ENCODE measurements at regions not wholly inside any gene's neighbourhood (a gene's known extent, or its start where the extent isn't known, plus 50 kb on each side); places are given as distances from the start of the nearest gene placed in this dataset.

GRCh38 chr20:1838556-1839279, 56.5 kb upstream of the SIRPA start:
- no peaks in the 10 kb centered on the region for H3K27me3 ChIP-seq (replicated peaks in 2 of 5; ENCODE audit: control insufficient read depth in 4 of 5, insufficient read depth in 5 of 5, low read length in 4 of 5)
- ChIA-PET POLR2A (interaction anchor here (0.7 to 1.1 kb wide), 3 partner anchors 8 to 14 kb away, joined by 3 to 6 read pairs (median 3); no protein-coding TSS in a partner anchor), CTCF (interaction anchor here (0.8 to 1.3 kb wide), 3 partner anchors 14 to 32 kb away, joined by 3 to 4 read pairs (median 4); no protein-coding TSS in a partner anchor)
- no peaks in the 10 kb centered on the region for H3K36me3 ChIP-seq (ENCODE audit: control insufficient read depth in 4 of 4, insufficient read depth in 4 of 4, low read length in 3 of 4)
- WGBS (ENCODE audit: insufficient coverage) = 90% methylated on average over 6 of the region's 6 CpGs
- peaks cover 0 to 22% (median 0%) of the 10 kb centered on the region in 4 experiments for H3K4me1 ChIP-seq (ENCODE audit: control extremely low read depth in 1 of 4, control insufficient read depth in 4 of 4, insufficient read depth in 4 of 4, low read length in 3 of 4)
- H3K27ac ChIP-seq (ENCODE audit: insufficient read depth in 1 of 2, low read depth in 1 of 2, low read length in 2 of 2, poor library complexity in 1 of 2, severe bottlenecking in 2 of 2) = no peak overlapping the region
- DNase-seq = no peak
- no peak overlapping the region for H3K4me3 ChIP-seq (ENCODE audit: control insufficient read depth in 1 of 7, extremely low read depth in 1 of 7, insufficient read depth in 4 of 7, low read depth in 2 of 7, low read length in 6 of 7)
- no peaks in the 10 kb centered on the region for H3K9me3 ChIP-seq (ENCODE audit: control extremely low read depth in 1 of 5, control insufficient read depth in 4 of 5, insufficient read depth in 2 of 5, low read depth in 1 of 5, low read length in 4 of 5)

- POLR2A ChIA-PET = no interaction called here
Observed at GRCh38 chr20:1835186-1836035, 59.8 kb upstream of the SIRPA start.

GRCh38 chr20:1833728-1834726, 61.2 kb upstream of the SIRPA start:
- Histone ChIP-seq H3K4me3 (ENCODE audit: control insufficient read depth in 1 of 7, extremely low read depth in 1 of 7, insufficient read depth in 4 of 7, low read depth in 2 of 7, low read length in 6 of 7) (no peak overlapping the region), H3K36me3 (ENCODE audit: control insufficient read depth in 4 of 4, insufficient read depth in 4 of 4, low read length in 3 of 4) (no peaks in the 10 kb centered on the region), H3K9me3 (ENCODE audit: control extremely low read depth in 1 of 5, control insufficient read depth in 4 of 5, insufficient read depth in 2 of 5, low read depth in 1 of 5, low read length in 4 of 5) (no peaks in the 10 kb centered on the region), H3K4me1 (ENCODE audit: control extremely low read depth in 1 of 4, control insufficient read depth in 4 of 4, insufficient read depth in 4 of 4, low read length in 3 of 4) (peaks cover 0 to 19% (median 0%) of the 10 kb centered on the region in 4 experiments), H3K27ac (ENCODE audit: insufficient read depth in 1 of 2, low read depth in 1 of 2, low read length in 2 of 2, poor library complexity in 1 of 2, severe bottlenecking in 2 of 2) (no peak overlapping the region), H3K27me3 (replicated peaks in 2 of 5; ENCODE audit: control insufficient read depth in 4 of 5, insufficient read depth in 5 of 5, low read length in 4 of 5) (no peaks in the 10 kb centered on the region)
- ChIA-PET POLR2A (interaction anchor here (0.6 kb wide), 1 partner anchor 9 kb away, joined by 3 read pairs; no protein-coding TSS in a partner anchor), CTCF (interaction anchor here (0.9 kb wide), 1 partner anchor 21 kb away, joined by 3 read pairs; no protein-coding TSS in a partner anchor)
- DNase-seq = no peak
- 81% methylated on average over 4 of the region's 4 CpGs for WGBS (ENCODE audit: insufficient coverage)

More at GRCh38 chr20:1835186-1836035, 59.8 kb upstream of the SIRPA start:
- Histone ChIP-seq H3K36me3 (ENCODE audit: control insufficient read depth in 4 of 4, insufficient read depth in 4 of 4, low read length in 3 of 4) (no peaks in the 10 kb centered on the region), H3K9me3 (ENCODE audit: control extremely low read depth in 1 of 5, control insufficient read depth in 4 of 5, insufficient read depth in 2 of 5, low read depth in 1 of 5, low read length in 4 of 5) (no peaks in the 10 kb centered on the region), H3K27me3 (replicated peaks in 2 of 5; ENCODE audit: control insufficient read depth in 4 of 5, insufficient read depth in 5 of 5, low read length in 4 of 5) (no peaks in the 10 kb centered on the region), H3K4me3 (ENCODE audit: control insufficient read depth in 1 of 7, extremely low read depth in 1 of 7, insufficient read depth in 4 of 7, low read depth in 2 of 7, low read length in 6 of 7) (no peak overlapping the region), H3K4me1 (ENCODE audit: control extremely low read depth in 1 of 4, control insufficient read depth in 4 of 4, insufficient read depth in 4 of 4, low read length in 3 of 4) (peaks cover 0 to 23% (median 0%) of the 10 kb centered on the region in 4 experiments), H3K27ac (ENCODE audit: insufficient read depth in 1 of 2, low read depth in 1 of 2, low read length in 2 of 2, poor library complexity in 1 of 2, severe bottlenecking in 2 of 2) (no peak overlapping the region)
- WGBS (ENCODE audit: insufficient coverage) = 92% methylated on average over 16 of the region's 16 CpGs
- CTCF ChIA-PET = interaction anchor here (0.9 kb wide), 1 partner anchor 32 kb away, joined by 3 read pairs; no protein-coding TSS in a partner anchor
- DNase-seq = no peak

GRCh38 chr20:1833216-1833615, 62.0 kb upstream of the SIRPA start:
- CTCF ChIA-PET = interaction anchor here (0.9 to 1.0 kb wide), 2 partner anchors 13 to 22 kb away, joined by 3 read pairs; no protein-coding TSS in a partner anchor
- no peak overlapping the region for H3K27ac ChIP-seq (ENCODE audit: insufficient read depth in 1 of 2, low read depth in 1 of 2, low read length in 2 of 2, poor library complexity in 1 of 2, severe bottlenecking in 2 of 2)
- POLR2A ChIA-PET = interaction anchor here (0.6 kb wide), 1 partner anchor 10 kb away, joined by 3 read pairs; no protein-coding TSS in a partner anchor
- 98% methylated on average over 4 of the region's 4 CpGs for WGBS (ENCODE audit: insufficient coverage)
- H3K4me1 ChIP-seq (ENCODE audit: control extremely low read depth in 1 of 4, control insufficient read depth in 4 of 4, insufficient read depth in 4 of 4, low read length in 3 of 4) = peaks cover 0 to 19% (median 0%) of the 10 kb centered on the region in 4 experiments
- DNase-seq = no peak
- H3K4me3 ChIP-seq (ENCODE audit: control insufficient read depth in 1 of 7, extremely low read depth in 1 of 7, insufficient read depth in 4 of 7, low read depth in 2 of 7, low read length in 6 of 7) = no peak overlapping the region
- no peaks in the 10 kb centered on the region for H3K27me3 ChIP-seq (replicated peaks in 2 of 5; ENCODE audit: control insufficient read depth in 4 of 5, insufficient read depth in 5 of 5, low read length in 4 of 5)
- H3K36me3 ChIP-seq (ENCODE audit: control insufficient read depth in 4 of 4, insufficient read depth in 4 of 4, low read length in 3 of 4) = no peaks in the 10 kb centered on the region
- no peaks in the 10 kb centered on the region for H3K9me3 ChIP-seq (ENCODE audit: control extremely low read depth in 1 of 5, control insufficient read depth in 4 of 5, insufficient read depth in 2 of 5, low read depth in 1 of 5, low read length in 4 of 5)

GRCh38 chr20:1832634-1833033, 62.6 kb upstream of the SIRPA start:
- 77% methylated on average over 9 of the region's 13 CpGs for WGBS (ENCODE audit: insufficient coverage)
- no peaks in the 10 kb centered on the region for H3K36me3 ChIP-seq (ENCODE audit: control insufficient read depth in 4 of 4, insufficient read depth in 4 of 4, low read length in 3 of 4)
- H3K4me1 ChIP-seq (ENCODE audit: control extremely low read depth in 1 of 4, control insufficient read depth in 4 of 4, insufficient read depth in 4 of 4, low read length in 3 of 4) = peaks cover 0 to 19% (median 0%) of the 10 kb centered on the region in 4 experiments
- H3K4me3 ChIP-seq (ENCODE audit: control insufficient read depth in 1 of 7, extremely low read depth in 1 of 7, insufficient read depth in 4 of 7, low read depth in 2 of 7, low read length in 6 of 7) = no peak overlapping the region
- no peak overlapping the region for H3K27ac ChIP-seq (ENCODE audit: insufficient read depth in 1 of 2, low read depth in 1 of 2, low read length in 2 of 2, poor library complexity in 1 of 2, severe bottlenecking in 2 of 2)
- ChIA-PET POLR2A (no interaction called here), CTCF (interaction anchor here (1.0 kb wide), 1 partner anchor 12 kb away, joined by 3 read pairs; no protein-coding TSS in a partner anchor)
- no peak for DNase-seq
- no peaks in the 10 kb centered on the region for H3K27me3 ChIP-seq (replicated peaks in 2 of 5; ENCODE audit: control insufficient read depth in 4 of 5, insufficient read depth in 5 of 5, low read length in 4 of 5)
- H3K9me3 ChIP-seq (ENCODE audit: control extremely low read depth in 1 of 5, control insufficient read depth in 4 of 5, insufficient read depth in 2 of 5, low read depth in 1 of 5, low read length in 4 of 5) = no peaks in the 10 kb centered on the region

GRCh38 chr20:1831606-1832005, 63.6 kb upstream of the SIRPA start:
- DNase-seq = no peak
- 74% methylated on average over 8 of the region's 8 CpGs for WGBS (ENCODE audit: insufficient coverage)
- ChIA-PET POLR2A (no interaction called here), CTCF (no interaction called here)
- no peak overlapping the region for H3K4me3 ChIP-seq (ENCODE audit: control insufficient read depth in 1 of 7, extremely low read depth in 1 of 7, insufficient read depth in 4 of 7, low read depth in 2 of 7, low read length in 6 of 7)
- peaks cover 0 to 19% (median 0%) of the 10 kb centered on the region in 4 experiments for H3K4me1 ChIP-seq (ENCODE audit: control extremely low read depth in 1 of 4, control insufficient read depth in 4 of 4, insufficient read depth in 4 of 4, low read length in 3 of 4)
- H3K27ac ChIP-seq (ENCODE audit: insufficient read depth in 1 of 2, low read depth in 1 of 2, low read length in 2 of 2, poor library complexity in 1 of 2, severe bottlenecking in 2 of 2) = no peak overlapping the region
- no peaks in the 10 kb centered on the region for H3K9me3 ChIP-seq (ENCODE audit: control extremely low read depth in 1 of 5, control insufficient read depth in 4 of 5, insufficient read depth in 2 of 5, low read depth in 1 of 5, low read length in 4 of 5)
- H3K27me3 ChIP-seq (replicated peaks in 2 of 5; ENCODE audit: control insufficient read depth in 4 of 5, insufficient read depth in 5 of 5, low read length in 4 of 5) = no peaks in the 10 kb centered on the region
- H3K36me3 ChIP-seq (ENCODE audit: control insufficient read depth in 4 of 4, insufficient read depth in 4 of 4, low read length in 3 of 4) = no peaks in the 10 kb centered on the region
